ENCODE measurements at regions not wholly inside any gene's neighbourhood (a gene's known extent, or its start where the extent isn't known, plus 50 kb on each side); places are given as distances from the start of the nearest gene placed in this dataset.

DNA sequence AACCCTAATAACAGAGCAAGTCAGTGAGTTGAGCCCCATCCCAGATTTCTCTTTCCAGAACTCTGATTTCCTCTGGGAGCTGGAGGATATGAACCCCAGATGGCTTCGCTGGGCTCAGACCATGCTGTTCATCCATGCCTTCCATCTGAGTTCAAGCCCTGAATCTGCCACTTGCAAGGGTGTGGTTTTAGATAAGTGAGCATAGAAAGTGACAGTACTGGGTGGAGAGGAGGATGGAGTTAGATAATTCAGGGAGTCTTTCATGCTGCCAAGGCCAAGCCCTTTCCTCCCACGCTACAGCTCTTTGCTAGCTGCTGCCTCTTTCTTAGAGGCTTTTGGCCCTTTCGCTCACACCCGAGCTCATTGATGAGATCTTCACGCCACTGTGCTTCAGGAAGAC, 57.2 kb upstream of the MAFB start:
- TF ChIP-seq, protein P1, sequence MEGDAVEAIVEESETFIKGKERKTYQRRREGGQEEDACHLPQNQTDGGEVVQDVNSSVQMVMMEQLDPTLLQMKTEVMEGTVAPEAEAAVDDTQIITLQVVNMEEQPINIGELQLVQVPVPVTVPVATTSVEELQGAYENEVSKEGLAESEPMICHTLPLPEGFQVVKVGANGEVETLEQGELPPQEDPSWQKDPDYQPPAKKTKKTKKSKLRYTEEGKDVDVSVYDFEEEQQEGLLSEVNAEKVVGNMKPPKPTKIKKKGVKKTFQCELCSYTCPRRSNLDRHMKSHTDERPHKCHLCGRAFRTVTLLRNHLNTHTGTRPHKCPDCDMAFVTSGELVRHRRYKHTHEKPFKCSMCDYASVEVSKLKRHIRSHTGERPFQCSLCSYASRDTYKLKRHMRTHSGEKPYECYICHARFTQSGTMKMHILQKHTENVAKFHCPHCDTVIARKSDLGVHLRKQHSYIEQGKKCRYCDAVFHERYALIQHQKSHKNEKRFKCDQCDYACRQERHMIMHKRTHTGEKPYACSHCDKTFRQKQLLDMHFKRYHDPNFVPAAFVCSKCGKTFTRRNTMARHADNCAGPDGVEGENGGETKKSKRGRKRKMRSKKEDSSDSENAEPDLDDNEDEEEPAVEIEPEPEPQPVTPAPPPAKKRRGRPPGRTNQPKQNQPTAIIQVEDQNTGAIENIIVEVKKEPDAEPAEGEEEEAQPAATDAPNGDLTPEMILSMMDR (IDR thresholded peaks at IDR 0.05): no peak
- H3K27me3 Mint-ChIP-seq: no peaks in the 10 kb centered on the region
- H3K4me3 Mint-ChIP-seq: no peak overlapping the region
- H3K4me1 Mint-ChIP-seq (ENCODE audit: low read depth): no peaks in the 10 kb centered on the region
- intact Hi-C loops (cut with DNase I, micrococcal nuclease): no loop called here
- peaks cover 6% of the 10 kb centered on the region for H3K4me1 ChIP-seq (ENCODE audit: insufficient read depth, low read length)
- no peaks in the 10 kb centered on the region for H3K36me3 Mint-ChIP-seq (ENCODE audit: low read depth)
- no peak overlapping the region for H3K27ac ChIP-seq (ENCODE audit: low read depth in 1 of 2, low read length in 2 of 2)
- H3K4me3 ChIP-seq (ENCODE audit: low read length): no peak overlapping the region
- no peaks in the 10 kb centered on the region for H3K9me3 ChIP-seq (ENCODE audit: control insufficient read depth in 1 of 2, insufficient read depth in 1 of 2, low read length in 2 of 2)
- H3K36me3 ChIP-seq (ENCODE audit: insufficient read depth, low read length): no peaks in the 10 kb centered on the region
- H3K9me3 Mint-ChIP-seq: no peaks in the 10 kb centered on the region
- H3K27me3 ChIP-seq (ENCODE audit: control insufficient read depth in 1 of 2, insufficient read depth in 2 of 2, low read length in 2 of 2): no peaks in the 10 kb centered on the region
- ChIA-PET CTCF (interaction anchor here (0.6 kb wide), 1 partner anchor 14 kb away, joined by 3 read pairs; no protein-coding TSS in a partner anchor), POLR2A (no interaction called here)
- ATAC-seq (ENCODE audit: poor library complexity) (no peak), DNase-seq (no peak)
- H3K27ac Mint-ChIP-seq: no peak overlapping the region

DNA sequence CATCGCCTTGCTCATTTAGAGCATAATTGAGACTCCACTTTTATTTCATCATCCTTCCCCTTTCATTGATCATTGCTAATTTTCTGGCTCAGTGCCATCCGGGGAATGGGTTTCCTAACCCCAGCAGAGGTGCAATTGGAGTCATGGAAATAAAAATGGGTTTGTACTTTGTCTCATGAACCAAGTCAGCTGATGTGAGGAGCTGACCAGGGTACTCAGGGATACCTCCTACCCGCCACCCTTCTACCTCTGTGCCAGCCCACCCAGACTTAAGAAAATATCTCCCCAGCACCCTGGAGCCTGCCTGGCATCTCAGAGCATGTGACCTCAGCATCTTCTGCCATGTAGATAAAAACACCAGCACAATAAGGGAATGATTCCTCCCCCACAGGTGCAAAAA, 59.1 kb upstream of the MAFB start:
- TF ChIP-seq, protein P1 (IDR thresholded peaks at IDR 0.05): no peak
- no peak for ATAC-seq (ENCODE audit: poor library complexity)
- Mint-ChIP-seq H3K36me3 (ENCODE audit: low read depth) (no peaks in the 10 kb centered on the region), H3K9me3 (no peaks in the 10 kb centered on the region), H3K27ac (no peak overlapping the region), H3K4me3 (no peak overlapping the region), H3K4me1 (ENCODE audit: low read depth) (peaks cover under 1% of the 10 kb centered on the region), H3K27me3 (no peaks in the 10 kb centered on the region)
- ChIA-PET POLR2A (no interaction called here), CTCF (no interaction called here)
- Histone ChIP-seq H3K27me3 (ENCODE audit: control insufficient read depth in 1 of 2, insufficient read depth in 2 of 2, low read length in 2 of 2) (no peaks in the 10 kb centered on the region), H3K4me1 (ENCODE audit: insufficient read depth, low read length) (no peaks in the 10 kb centered on the region), H3K9me3 (ENCODE audit: control insufficient read depth in 1 of 2, insufficient read depth in 1 of 2, low read length in 2 of 2) (no peaks in the 10 kb centered on the region), H3K4me3 (ENCODE audit: low read length) (no peak overlapping the region), H3K36me3 (ENCODE audit: insufficient read depth, low read length) (no peaks in the 10 kb centered on the region), H3K27ac (ENCODE audit: low read depth in 1 of 2, low read length in 2 of 2) (no peak overlapping the region)
- no peak for DNase-seq
- intact Hi-C loops (cut with DNase I, micrococcal nuclease): no loop called here

DNA sequence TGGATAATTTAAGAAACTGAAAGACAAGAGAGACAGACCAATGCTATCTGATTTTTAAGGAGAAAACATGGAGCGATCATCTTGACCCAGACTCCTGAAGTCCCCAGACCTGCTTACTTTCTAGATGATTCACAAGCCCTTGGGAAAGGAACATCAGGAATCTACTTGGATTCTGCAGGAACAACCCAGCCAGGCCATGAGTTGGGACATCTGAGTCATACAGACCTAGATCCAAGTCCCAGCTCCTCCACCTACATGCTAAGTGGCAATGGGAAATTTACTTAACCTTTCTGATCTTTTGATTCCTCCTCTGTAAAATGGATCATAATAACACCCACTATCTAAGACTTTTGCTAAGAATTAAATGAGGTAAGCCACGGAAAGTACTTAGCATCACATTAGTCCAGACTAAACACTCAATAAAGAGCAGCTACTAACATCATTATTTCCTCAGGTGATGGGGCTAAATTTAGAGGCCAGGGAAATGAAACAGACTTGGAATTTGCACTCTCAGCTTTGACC, 61.0 kb upstream of the MAFB start:
- Mint-ChIP-seq H3K4me1 (ENCODE audit: low read depth) (peaks cover 5% of the 10 kb centered on the region), H3K9me3 (no peaks in the 10 kb centered on the region), H3K27ac (no peak overlapping the region), H3K27me3 (no peaks in the 10 kb centered on the region), H3K36me3 (ENCODE audit: low read depth) (no peaks in the 10 kb centered on the region), H3K4me3 (no peak overlapping the region)
- no peak for DNase-seq
- intact Hi-C loops (cut with DNase I, micrococcal nuclease): no loop called here
- ChIA-PET CTCF (no interaction called here), POLR2A (no interaction called here)
- H3K27me3 ChIP-seq (ENCODE audit: control insufficient read depth in 1 of 2, insufficient read depth in 2 of 2, low read length in 2 of 2): no peaks in the 10 kb centered on the region
- no peaks in the 10 kb centered on the region for H3K36me3 ChIP-seq (ENCODE audit: insufficient read depth, low read length)
- TF ChIP-seq, protein P1 (IDR thresholded peaks at IDR 0.05): no peak
- H3K27ac ChIP-seq (ENCODE audit: low read depth in 1 of 2, low read length in 2 of 2): no peak overlapping the region
- H3K4me1 ChIP-seq (ENCODE audit: insufficient read depth, low read length): peaks cover 5% of the 10 kb centered on the region
- H3K9me3 ChIP-seq (ENCODE audit: control insufficient read depth in 1 of 2, insufficient read depth in 1 of 2, low read length in 2 of 2): no peaks in the 10 kb centered on the region
- no peak overlapping the region for H3K4me3 ChIP-seq (ENCODE audit: low read length)
- ATAC-seq (ENCODE audit: poor library complexity): no peak

Measured in CD4-positive, alpha-beta T cell (primary cell).